GM23338 (cell line): ENCODE measurements at regions not wholly inside any gene's neighbourhood (a gene's known extent, or its start where the extent isn't known, plus 50 kb on each side); places are given as distances from the start of the nearest gene placed in this dataset.

Experiments used
- CREB1 ChIP-seq: fragments of 250-450 bp; sonication (Bioruptor Pico); IDR thresholded peaks from 2 replicates; pipeline ENCODE4 v1.5.0; 2020; ENCODE audit warnings: low read depth, mild to moderate bottlenecking, moderate library complexity
- EZH2 ChIP-seq: fragments of 200-600 bp; sonication (generic); IDR thresholded peaks from one replicate; pipeline ENCODE4 v1.8.0; 2017; ENCODE audit warnings: antibody characterized with exemption, mild to moderate bottlenecking, low read depth; ENCODE audit not compliant: unreplicated experiment
- EZH2phosphoT487 ChIP-seq: fragments of 200-600 bp; sonication (generic); IDR thresholded peaks from one replicate; pipeline ENCODE4 v1.8.1; 2018; ENCODE audit warnings: antibody characterized with exemption; ENCODE audit not compliant: unreplicated experiment
- NANOG ChIP-seq: IDR thresholded peaks from 2 replicates; pipeline ENCODE4 v1.6.1; 2016; ENCODE audit warnings: antibody characterized with exemption, borderline replicate concordance
- POLR2AphosphoS5 ChIP-seq: IDR thresholded peaks from 2 replicates; pipeline ENCODE4 v1.6.1; 2016; ENCODE audit warnings: antibody characterized with exemption, low read depth
- STAT1 ChIP-seq: IDR thresholded peaks from one replicate; pipeline ENCODE4 v1.6.1; 2016; ENCODE audit warnings: antibody characterized with exemption; ENCODE audit not compliant: unreplicated experiment
- ZNF331 ChIP-seq: fragments of 250-450 bp; sonication (Bioruptor Pico); IDR thresholded peaks from 2 replicates; pipeline ENCODE4 v1.5.0; 2020; ENCODE audit warnings: low read depth, mild to moderate bottlenecking, moderate library complexity
- TF ChIP-seq, protein P1 (sequence below), 2 experiments: fragments of 200-600 bp in 1 of 2; sonication (generic) in 1 of 2; conservative IDR thresholded peaks; 2 replicates each; pipeline versions ENCODE4 v1.5.1 to v1.6.1; 2016 to 2017; ENCODE audit warnings: antibody characterized with exemption in 2 of 2, low read depth in 2 of 2, mild to moderate bottlenecking in 2 of 2, moderate library complexity in 1 of 2
- TF ChIP-seq, protein P2 (sequence below): IDR thresholded peaks from one replicate; pipeline ENCODE4 v1.6.1; 2018; ENCODE audit warnings: antibody characterized with exemption; ENCODE audit not compliant: unreplicated experiment
- TF ChIP-seq, protein P3 (sequence below): IDR thresholded peaks from 2 replicates; pipeline ENCODE4 v1.6.1; 2016; ENCODE audit warnings: antibody characterized with exemption
- TF ChIP-seq, protein P4 (sequence below): fragments of 250-450 bp; sonication (Bioruptor Pico); IDR thresholded peaks from 2 replicates; pipeline ENCODE4 v1.5.0; 2020; ENCODE audit warnings: mild to moderate bottlenecking, moderate library complexity

DNA sequence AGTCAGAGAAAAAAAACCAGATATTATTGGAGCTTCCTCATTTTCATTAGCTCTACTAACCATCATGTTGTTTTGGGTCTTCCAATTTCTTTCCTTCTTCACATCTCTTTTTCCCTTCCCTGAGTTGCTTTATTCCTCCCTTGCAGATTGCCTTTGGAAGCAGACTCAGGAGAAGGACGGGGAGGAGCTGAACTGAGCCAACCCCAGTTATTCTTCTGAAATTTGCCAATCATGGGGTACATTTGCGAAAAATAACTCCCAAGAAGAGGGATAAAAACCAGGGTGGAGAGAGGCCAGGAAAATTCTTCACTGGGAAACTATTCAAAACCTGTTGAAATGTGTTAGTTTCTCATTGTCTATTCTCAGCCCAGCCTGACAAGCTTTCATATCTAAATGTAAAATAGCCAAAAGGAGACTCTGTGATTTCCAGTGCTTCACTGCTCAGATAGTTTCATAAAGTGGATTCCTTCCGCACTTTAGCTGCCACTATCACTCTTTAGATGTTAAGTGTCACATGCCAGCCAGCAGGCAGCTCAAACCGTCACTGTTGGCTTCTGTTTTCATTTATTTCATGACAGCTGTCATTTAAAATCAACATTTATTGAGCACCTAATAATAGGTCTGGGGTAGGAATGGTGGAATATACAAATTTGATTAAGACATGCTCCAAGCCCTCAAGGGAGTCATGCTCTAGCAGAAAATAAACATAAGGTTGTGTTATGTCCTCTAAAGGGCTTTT lies 204.5 kb downstream of the SREK1 start:
- TF ChIP-seq, protein P1, sequence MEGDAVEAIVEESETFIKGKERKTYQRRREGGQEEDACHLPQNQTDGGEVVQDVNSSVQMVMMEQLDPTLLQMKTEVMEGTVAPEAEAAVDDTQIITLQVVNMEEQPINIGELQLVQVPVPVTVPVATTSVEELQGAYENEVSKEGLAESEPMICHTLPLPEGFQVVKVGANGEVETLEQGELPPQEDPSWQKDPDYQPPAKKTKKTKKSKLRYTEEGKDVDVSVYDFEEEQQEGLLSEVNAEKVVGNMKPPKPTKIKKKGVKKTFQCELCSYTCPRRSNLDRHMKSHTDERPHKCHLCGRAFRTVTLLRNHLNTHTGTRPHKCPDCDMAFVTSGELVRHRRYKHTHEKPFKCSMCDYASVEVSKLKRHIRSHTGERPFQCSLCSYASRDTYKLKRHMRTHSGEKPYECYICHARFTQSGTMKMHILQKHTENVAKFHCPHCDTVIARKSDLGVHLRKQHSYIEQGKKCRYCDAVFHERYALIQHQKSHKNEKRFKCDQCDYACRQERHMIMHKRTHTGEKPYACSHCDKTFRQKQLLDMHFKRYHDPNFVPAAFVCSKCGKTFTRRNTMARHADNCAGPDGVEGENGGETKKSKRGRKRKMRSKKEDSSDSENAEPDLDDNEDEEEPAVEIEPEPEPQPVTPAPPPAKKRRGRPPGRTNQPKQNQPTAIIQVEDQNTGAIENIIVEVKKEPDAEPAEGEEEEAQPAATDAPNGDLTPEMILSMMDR (conservative IDR thresholded peaks at IDR 0.05; ENCODE audit: low read depth in 2 of 2): no peak
- no peak for TF ChIP-seq EZH2phosphoT487
- TF ChIP-seq EZH2: no peak
- TF ChIP-seq, protein P2, sequence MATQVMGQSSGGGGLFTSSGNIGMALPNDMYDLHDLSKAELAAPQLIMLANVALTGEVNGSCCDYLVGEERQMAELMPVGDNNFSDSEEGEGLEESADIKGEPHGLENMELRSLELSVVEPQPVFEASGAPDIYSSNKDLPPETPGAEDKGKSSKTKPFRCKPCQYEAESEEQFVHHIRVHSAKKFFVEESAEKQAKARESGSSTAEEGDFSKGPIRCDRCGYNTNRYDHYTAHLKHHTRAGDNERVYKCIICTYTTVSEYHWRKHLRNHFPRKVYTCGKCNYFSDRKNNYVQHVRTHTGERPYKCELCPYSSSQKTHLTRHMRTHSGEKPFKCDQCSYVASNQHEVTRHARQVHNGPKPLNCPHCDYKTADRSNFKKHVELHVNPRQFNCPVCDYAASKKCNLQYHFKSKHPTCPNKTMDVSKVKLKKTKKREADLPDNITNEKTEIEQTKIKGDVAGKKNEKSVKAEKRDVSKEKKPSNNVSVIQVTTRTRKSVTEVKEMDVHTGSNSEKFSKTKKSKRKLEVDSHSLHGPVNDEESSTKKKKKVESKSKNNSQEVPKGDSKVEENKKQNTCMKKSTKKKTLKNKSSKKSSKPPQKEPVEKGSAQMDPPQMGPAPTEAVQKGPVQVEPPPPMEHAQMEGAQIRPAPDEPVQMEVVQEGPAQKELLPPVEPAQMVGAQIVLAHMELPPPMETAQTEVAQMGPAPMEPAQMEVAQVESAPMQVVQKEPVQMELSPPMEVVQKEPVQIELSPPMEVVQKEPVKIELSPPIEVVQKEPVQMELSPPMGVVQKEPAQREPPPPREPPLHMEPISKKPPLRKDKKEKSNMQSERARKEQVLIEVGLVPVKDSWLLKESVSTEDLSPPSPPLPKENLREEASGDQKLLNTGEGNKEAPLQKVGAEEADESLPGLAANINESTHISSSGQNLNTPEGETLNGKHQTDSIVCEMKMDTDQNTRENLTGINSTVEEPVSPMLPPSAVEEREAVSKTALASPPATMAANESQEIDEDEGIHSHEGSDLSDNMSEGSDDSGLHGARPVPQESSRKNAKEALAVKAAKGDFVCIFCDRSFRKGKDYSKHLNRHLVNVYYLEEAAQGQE: no peak
- TF ChIP-seq POLR2AphosphoS5: no peak
- TF ChIP-seq ZNF331 (CRISPR knock-in tag): no peak
- TF ChIP-seq, protein P3, sequence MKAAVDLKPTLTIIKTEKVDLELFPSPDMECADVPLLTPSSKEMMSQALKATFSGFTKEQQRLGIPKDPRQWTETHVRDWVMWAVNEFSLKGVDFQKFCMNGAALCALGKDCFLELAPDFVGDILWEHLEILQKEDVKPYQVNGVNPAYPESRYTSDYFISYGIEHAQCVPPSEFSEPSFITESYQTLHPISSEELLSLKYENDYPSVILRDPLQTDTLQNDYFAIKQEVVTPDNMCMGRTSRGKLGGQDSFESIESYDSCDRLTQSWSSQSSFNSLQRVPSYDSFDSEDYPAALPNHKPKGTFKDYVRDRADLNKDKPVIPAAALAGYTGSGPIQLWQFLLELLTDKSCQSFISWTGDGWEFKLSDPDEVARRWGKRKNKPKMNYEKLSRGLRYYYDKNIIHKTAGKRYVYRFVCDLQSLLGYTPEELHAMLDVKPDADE: no peak
- TF ChIP-seq STAT1: no peak
- TF ChIP-seq CREB1: no peak
- TF ChIP-seq NANOG: no peak
- TF ChIP-seq, protein P4, sequence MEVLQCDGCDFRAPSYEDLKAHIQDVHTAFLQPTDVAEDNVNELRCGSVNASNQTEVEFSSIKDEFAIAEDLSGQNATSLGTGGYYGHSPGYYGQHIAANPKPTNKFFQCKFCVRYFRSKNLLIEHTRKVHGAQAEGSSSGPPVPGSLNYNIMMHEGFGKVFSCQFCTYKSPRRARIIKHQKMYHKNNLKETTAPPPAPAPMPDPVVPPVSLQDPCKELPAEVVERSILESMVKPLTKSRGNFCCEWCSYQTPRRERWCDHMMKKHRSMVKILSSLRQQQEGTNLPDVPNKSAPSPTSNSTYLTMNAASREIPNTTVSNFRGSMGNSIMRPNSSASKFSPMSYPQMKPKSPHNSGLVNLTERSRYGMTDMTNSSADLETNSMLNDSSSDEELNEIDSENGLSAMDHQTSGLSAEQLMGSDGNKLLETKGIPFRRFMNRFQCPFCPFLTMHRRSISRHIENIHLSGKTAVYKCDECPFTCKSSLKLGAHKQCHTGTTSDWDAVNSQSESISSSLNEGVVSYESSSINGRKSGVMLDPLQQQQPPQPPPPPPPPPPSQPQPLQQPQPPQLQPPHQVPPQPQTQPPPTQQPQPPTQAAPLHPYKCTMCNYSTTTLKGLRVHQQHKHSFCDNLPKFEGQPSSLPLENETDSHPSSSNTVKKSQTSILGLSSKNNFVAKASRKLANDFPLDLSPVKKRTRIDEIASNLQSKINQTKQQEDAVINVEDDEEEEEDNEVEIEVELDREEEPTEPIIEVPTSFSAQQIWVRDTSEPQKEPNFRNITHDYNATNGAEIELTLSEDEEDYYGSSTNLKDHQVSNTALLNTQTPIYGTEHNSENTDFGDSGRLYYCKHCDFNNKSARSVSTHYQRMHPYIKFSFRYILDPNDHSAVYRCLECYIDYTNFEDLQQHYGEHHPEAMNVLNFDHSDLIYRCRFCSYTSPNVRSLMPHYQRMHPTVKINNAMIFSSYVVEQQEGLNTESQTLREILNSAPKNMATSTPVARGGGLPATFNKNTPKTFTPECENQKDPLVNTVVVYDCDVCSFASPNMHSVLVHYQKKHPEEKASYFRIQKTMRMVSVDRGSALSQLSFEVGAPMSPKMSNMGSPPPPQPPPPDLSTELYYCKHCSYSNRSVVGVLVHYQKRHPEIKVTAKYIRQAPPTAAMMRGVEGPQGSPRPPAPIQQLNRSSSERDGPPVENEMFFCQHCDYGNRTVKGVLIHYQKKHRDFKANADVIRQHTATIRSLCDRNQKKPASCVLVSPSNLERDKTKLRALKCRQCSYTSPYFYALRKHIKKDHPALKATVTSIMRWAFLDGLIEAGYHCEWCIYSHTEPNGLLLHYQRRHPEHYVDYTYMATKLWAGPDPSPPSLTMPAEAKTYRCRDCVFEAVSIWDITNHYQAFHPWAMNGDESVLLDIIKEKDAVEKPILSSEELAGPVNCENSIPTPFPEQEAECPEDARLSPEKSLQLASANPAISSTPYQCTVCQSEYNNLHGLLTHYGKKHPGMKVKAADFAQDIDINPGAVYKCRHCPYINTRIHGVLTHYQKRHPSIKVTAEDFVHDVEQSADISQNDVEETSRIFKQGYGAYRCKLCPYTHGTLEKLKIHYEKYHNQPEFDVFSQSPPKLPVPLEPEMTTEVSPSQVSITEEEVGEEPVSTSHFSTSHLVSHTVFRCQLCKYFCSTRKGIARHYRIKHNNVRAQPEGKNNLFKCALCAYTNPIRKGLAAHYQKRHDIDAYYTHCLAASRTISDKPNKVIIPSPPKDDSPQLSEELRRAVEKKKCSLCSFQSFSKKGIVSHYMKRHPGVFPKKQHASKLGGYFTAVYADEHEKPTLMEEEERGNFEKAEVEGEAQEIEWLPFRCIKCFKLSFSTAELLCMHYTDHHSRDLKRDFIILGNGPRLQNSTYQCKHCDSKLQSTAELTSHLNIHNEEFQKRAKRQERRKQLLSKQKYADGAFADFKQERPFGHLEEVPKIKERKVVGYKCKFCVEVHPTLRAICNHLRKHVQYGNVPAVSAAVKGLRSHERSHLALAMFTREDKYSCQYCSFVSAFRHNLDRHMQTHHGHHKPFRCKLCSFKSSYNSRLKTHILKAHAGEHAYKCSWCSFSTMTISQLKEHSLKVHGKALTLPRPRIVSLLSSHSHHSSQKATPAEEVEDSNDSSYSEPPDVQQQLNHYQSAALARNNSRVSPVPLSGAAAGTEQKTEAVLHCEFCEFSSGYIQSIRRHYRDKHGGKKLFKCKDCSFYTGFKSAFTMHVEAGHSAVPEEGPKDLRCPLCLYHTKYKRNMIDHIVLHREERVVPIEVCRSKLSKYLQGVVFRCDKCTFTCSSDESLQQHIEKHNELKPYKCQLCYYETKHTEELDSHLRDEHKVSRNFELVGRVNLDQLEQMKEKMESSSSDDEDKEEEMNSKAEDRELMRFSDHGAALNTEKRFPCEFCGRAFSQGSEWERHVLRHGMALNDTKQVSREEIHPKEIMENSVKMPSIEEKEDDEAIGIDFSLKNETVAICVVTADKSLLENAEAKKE (CRISPR knock-in tag): no peak
